HG02852 (cell line): ENCODE measurements at regions not wholly inside any gene's neighbourhood (a gene's known extent, or its start where the extent isn't known, plus 50 kb on each side); places are given as distances from the start of the nearest gene placed in this dataset.
"Not testable (repeated sequence)": the region's sequence is repeated elsewhere in the genome, so short reads cannot be mapped to it uniquely, and the experiment has no call there.

ENCODE experiments used
- ATAC-seq: cut with Tn5 transposase; IDR thresholded peaks from one replicate; pipeline ENCODE4 v1.9.1; 2021; ENCODE audit warnings: mild to moderate bottlenecking, moderate library complexity; ENCODE audit not compliant: unreplicated experiment

DNA sequence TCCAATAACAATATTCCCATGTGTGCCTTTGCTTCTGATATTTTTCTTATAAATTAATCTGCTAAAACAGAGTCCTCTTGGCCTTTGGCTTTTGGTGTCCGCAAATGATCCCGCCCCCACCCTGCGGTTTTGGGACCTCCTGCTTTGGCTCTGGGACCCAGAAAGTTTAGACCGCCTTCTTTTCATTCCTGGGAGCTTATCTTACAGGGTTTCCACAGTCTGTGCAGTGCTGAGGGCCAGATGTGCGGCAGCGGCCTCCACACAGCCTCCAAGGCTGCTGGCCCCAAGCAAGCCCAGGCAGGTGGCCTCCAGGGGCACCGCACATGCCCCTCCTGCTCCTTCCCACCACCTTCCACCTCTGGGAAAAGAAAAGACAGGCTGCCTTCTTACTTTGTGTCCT is 191.5 kb downstream of the ERCC6L2 start:
- no peak for ATAC-seq

DNA sequence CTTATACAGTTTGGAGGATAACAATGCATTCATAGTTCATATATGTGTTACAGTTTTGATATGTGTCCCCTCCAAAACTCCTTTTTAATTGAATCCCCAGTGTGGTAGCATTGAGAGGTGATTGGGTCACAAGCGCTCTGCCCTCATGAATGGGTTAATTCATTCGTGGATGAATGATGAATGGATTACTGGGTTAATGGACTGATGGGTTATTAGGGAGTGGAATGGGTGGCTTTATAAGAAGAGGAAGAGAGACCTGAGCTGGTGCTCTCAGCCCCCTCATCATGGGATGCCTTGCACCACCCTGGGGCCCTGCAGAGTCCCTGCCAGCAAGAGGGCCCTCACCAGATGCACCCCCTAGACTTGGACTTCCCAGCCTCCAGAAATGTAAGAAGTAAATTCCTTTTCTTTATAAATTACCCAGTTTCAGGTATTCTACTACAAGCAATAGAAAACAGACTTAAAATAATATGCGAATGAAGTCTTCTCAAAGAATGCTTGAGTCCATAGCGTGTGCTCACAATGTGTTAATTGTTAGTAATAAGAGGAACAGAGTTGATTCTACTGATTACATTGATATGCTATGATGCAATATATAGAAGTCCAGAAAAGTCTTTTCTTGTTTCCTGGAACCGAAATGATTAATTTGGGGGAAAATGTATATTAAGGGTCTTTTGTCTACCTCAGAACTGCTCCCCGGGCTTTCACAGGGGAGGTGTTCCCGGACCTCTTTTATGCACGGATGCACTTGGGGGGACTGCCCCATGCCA is 190.2 kb downstream of the ERCC6L2 start:
- no peak for ATAC-seq

DNA sequence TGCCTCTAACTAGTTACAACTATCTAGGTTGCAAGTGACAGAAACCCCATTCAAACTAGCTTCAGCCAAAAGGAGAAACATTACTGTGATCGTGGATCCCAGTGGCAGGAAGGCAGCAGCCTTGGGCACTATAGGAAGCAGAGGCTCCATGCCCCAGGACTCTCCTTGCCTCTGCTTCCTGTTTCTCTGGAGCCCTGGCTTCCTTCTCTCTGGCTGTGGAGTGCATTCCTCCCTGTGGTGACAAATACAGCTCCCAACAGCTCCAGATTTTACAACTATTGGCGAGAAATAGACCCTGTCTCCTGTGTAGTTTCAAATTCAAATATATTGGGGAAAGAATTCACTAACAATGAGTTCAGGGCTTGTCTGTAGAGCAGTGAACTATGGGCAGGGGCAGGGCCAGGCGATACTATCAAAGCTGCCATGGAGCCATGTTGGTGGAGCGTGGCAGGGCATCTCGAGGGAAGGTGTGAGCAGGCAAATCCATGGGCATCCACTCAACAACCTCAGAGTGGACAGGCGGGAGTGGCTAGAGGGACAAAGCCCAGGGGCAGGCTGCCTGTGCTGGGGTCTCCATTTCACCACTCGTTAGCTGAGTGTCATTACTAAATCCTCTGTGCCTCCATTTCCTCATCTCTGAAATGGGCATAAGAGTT is 189.5 kb downstream of the ERCC6L2 start:
- ATAC-seq: no peak

DNA sequence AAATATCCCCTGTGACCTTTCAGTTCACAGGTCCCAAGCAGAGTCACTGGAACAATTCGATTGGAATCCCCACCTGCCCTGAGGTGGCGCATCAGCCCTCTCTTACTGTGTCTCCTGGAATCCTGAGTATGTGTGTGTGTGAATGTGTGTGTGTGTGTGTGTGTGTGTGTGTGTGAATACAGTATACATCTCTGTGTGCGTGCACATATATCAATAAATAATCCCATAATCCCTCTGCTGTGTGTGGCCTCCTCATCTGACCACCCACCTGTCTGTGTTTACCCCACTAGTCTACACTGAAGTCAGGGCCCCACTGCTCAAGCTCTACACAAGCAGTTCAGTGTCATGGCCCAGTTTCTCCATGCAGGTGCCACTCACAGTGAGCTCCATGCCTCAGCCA is 187.4 kb downstream of the ERCC6L2 start:
- no peak for ATAC-seq

DNA sequence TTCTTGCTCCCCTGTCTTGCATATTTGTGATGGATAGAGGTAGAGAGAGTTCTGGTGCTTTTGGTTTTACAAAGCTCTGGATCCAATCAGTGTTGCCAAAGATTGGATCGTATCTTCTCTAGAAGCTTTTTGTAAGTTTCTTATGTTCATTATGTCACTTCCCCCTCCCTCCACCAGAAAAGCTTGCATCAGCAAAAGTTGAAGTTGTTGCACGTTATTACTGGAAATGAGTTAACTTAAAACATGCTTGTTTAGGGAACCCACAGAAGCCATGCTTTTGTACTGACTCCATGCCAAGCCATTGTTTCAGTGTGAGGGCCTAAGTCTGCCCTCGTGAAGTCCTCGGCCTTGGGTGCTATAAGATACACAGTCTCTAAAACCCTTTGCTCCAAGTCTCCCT is 186.5 kb downstream of the ERCC6L2 start:
- ATAC-seq: no peak

DNA sequence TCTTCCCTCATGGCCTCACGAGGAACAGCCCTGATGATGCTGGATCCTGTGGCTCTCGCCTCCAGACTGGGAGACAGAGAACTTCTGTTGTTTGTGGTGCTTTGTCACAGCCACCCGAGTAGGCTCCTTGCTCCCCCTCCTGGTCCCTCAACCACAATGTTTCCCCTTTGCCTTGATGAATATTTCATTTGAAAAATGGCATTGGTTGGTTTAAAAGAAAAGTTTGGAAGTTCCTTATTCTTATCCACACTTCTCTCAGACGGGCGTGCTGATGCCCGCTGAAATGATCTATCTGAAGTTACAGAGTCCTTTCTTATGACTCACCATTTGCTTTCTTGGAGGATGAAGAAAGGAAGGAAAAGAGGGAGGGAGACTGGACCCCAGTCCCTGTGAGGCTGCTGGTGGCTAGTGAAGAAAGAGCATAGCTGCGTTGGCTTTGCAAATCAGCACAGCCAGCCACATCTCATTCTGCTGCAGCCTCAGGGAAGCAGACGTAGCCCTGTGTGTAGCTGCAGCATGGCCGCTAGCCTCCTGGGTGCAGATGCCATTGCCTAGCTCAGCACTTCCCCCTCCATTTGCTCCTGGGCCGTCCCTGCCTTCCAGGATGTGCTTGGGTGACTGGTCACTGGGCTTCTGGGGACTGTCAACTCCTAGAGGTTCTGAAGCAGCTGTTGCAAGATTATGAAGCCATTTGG is 185.9 kb downstream of the ERCC6L2 start:
- ATAC-seq: no peak

DNA sequence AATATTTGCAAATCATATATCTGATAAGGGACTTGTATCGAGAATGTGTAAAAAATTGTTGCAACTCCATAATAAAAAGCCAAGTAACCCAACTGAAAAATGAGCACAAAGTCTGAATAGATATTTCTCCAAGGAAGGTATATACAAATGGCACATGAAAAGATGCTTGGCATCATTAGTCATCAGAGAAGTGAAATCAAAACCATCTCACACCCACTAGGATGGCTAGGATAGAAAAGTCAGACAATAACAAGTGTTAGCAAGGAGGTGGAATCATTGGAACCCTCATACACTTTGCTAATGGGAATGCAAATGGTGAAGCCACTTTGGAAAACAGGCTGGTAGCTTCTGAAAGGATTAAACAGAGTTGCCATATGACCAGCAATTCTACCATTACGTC is 182.7 kb downstream of the ERCC6L2 start:
- no peak for ATAC-seq

DNA sequence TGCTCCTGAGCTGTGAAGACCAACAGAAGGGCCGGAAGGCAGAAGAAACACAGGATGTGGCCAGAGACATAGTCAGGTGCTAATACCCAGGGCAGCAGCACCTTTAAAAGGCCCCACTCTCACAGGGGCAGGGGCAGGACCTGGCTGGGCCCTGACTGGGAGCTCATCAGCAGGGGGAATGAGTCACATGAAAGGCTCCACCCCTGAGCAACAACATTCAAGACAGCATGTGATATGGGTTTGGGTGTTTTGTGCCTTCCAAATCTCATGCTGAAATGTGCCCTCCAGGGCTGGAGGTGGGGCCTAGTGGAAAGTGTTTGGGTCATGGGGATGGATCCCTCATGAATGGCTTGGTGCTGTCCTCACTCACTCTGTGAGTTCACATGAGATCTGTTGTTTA is 181.7 kb downstream of the ERCC6L2 start:
- no peak for ATAC-seq

DNA sequence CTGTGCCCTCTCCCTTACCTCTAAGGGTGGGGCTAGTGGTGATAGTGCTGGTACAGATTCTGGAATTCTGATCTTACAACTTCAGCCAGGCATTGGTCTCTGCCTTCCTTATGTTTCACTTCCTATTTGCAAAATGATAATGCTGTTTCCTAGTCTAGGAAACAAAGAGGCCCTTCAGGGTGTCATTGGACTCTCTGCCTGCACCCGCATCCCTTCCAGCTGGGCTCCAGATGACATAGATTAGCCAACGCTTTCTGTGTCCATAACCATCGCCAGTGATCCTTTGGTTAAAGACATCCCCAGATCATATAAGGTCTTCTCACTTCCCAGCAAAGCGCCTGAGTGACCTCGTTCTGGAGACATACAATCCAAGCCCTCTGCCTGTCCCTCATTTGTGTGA is 180.7 kb downstream of the ERCC6L2 start:
- ATAC-seq: no peak

DNA sequence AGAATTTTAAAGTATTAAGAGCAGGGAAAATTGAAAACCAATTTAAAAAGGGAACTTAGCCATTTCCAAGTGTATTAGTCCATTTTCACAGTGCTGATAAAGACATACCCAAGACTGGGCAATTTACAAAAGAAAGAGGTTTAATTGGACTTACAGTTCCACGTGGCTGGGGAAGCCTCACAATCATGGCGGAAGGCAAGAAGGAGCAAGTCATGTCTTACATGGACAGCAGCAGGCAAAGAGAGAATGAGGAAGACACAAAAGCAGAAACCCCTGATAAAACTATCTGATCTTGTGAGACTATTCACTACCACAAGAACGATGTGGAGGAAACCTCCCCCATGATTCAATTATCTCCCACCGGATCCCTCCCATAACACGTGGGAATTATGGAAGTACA is 178.8 kb downstream of the ERCC6L2 start:
- ATAC-seq: not testable (repeated sequence)

DNA sequence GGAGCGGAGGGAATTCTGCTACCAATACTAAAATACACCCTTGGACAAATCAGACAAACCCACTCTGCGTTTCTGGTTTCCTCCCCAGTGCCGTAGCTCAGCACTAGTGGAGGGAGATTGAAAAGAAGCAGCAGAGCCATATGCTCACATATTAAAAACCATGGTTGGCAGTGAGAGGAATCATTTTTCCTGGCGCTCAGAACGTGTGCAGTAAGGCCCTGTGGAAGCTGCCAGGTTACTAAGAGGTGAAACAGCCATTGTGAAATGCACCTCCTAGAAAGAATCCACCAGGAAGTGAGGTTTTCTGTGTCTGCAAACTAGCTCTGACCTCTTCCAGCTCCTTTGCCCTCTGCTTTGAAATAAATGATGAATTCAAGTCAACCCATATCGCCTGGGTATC is 177.2 kb downstream of the ERCC6L2 start:
- no peak for ATAC-seq

DNA sequence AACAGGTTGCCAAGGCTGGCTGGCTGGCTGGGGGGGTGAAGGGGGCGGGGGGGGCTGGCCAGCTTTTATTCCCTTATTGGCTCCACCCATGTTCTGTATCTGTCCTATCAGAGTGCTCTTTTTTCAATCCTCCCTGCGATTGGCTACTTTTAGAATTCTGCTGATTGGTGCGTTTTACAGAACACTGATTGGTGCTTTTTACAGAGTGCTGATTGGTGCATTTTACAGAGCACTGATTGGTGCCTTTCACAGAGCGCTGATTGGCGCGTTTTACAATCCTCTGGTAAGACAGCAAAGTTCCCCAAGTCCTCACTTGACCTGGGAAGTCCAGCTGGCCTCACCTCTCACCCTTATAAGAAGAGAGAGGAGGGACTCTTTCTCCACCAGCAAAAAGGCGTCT is 175.9 kb downstream of the ERCC6L2 start:
- no peak for ATAC-seq

DNA sequence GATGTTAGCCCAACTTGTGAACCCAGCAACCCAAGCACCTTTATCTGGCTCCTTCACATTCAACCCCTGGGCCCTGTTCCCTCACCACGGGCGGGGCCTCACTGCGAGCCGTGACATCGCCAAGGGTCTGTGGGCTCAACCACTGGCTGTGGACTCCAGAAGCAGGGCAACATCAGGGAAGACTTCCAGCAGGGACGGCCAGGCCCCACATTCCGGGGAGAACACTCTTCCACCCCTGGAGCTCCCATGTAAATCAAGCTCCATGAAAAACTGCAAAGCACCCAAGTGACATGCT is 175.3 kb downstream of the ERCC6L2 start:
- no peak for ATAC-seq

DNA sequence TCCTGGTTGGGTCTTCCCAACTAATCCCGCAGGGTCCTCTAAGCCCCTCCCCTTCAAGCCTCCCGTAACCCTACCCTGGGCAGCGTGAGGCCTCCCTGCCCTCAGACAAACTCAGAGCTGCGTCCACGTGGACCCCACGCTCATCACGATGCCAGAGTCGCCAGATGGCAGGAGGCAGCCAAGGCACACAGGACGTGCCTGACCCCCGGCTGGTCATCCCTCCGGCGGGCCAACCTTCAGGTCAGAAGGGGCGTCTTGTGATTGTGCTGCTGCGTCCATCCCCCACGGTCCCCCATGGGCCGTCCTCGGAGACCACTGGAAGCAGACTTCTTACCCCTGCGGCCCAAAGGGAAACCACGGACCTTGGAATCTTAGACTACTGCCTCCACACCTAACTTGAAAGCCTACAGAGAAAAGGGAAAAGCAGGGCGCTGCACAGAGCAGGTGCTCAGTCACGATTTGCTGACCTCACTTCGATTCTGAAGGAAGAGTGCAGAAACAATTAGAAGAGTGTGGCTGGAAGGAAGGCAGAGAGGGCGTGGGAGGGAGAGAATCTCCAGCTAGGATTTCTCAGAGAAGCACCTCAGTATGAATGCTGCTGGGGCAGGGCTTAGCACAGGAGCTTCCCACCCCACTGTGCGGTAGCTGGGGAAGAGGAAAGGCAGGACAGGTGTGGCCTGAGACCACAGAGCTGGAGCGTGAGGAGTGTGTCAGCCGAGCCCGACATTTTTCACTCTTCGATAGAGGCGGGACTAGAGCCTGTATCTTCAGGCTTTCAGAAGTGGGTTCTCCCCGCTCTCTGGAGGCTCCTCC is 174.8 kb downstream of the ERCC6L2 start:
- no peak for ATAC-seq

DNA sequence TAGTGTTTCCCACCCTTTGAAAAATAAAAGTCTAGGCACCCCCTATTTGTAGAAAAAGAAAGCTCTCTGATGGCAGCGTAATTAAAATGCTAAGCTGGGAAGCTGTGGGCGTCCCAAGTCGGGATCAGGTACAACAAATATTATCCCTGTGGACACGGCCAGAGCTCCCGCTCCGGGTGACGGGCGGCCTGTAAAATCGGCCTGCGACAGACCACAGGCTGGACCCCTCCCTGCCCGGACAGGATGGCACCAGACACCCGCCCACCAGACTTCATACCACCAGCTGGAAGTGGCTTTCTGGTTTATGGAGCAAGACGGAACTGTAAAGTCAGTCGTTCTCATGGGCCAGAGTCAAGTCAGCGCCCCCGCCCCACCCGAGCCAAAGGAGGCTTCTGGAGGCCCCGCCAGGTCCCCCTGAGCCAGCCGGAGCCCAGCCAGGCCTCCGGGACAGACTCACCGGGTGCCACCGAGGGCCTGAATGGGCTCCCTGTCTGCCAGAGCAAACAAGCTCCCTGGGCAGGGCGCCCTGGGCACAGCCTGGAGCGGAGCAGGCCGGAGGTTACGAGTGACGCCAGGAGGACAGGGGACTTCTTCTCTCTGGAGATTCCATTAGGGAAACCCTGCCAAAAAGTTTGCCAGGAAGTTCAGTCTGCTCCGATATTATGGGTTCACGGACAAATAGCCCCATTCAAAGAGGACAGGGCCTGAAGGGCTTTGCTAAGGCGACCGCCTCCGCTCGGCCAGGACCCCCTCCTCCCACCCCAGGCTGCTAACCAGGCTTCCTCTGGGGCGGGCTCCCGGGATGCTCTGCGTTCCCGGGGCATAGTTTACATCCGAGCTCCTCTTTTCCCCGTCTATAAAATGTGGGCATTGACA is 173.7 kb downstream of the ERCC6L2 start:
- no peak for ATAC-seq

DNA sequence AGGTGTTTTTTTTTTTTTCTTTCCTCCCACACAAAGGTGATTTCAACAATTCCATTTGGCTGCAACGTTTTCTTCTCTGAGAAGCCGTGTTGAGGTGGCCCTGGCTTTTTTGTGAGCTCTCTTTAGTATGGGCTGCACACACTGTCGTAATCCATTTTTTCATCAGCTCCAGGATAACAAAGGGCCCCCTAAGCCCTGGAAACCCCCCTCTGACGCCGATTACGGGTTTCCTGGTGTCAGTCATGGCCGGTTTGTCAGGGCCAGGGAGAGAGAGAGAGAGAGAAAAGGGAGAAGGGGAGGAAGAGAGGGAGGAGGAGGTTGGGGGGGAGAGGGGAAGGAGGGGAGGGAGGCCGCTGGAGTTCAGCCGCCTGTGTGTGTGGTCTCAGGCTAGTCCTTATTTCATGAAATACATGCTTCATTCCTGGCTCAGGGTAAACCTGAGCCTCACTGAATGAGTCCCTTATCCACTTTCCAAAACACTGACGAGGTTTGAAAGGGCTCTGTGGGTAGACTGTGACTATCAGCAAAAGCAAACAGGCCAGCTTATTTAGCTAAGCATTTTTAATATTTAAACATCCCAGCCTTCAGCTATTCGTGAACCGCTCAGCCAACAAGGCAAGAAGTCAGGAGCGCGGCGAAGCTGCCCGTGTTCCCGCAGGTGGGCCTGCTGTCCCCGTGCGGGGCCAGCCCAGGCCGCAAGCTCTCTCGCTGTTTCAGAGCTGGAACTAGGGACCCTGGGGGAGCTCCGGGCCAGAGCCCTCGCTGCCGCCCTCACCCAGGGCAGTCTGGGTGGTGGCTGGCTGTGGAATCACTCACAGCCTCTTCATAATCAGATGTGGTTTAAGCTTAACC is 172.8 kb downstream of the ERCC6L2 start:
- no peak for ATAC-seq

DNA sequence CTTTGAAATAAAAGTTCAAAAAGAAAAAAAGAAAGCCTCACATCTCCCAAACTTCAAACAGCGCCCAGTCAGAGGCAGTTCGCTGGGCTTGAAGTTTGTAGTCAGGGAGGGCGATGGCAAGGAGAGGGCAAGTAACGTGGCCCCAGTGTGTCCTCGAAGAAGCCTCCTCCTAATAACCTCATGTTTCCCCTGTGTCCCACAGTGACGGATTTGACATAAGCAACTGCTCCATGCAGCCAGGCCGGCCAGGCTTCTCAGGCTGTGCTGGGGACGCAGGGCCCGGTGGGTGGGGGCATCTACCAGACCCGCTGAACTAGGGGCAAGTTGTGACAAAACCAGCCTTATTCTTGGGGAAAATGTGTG is 172.2 kb downstream of the ERCC6L2 start:
- no peak for ATAC-seq

DNA sequence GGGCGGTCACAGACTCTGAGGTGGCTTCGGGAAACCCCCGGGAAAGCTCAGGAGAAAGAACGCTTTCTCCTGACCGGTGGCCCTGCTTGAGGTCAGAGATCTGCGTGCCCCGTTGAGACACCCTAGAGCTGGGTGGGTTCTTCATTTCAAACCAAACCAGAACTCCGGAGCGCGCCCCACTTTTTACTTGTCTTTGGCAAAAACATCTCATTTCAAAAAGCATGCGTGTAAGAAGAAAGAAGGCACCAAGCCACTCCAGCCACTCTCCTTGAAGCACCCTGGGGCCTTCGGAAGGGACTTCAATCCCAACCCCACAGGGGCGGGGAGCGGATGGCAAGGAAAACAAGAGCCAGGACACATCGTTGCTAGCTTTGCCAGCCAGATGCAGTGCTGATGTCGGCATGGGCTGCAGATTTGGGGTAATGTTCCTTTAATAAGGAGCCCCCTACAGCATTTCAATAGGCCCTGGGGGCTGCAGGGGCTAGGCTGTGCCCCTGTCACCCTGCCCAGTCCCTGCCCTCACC is 171.7 kb downstream of the ERCC6L2 start:
- no peak for ATAC-seq

DNA sequence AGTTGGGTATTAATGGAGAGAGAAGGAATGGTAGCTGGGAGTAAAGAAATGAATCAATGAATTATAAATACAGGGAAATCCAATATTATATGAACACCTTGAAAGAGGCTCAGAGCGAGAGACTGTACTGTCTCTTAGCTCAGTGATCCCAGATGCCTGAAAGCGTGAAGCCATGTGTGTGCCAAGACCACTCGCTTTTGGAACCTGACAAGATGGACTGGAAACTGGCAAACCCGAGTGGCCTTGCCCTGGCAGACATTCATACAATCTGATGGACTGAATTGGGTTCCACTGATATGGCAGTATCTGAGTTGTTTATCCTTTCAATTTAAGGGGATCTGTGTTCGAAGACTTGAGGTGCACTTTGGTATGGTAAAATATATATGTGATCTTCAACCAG is 170.3 kb downstream of the ERCC6L2 start:
- ATAC-seq: no peak
